GM18858 (cell line): ENCODE measurements at regions not wholly inside any gene's neighbourhood (a gene's known extent, or its start where the extent isn't known, plus 50 kb on each side); places are given as distances from the start of the nearest gene placed in this dataset.

Experiments used
- ATAC-seq: cut with Tn5 transposase; IDR thresholded peaks from one replicate; pipeline ENCODE4 v1.9.1; 2021; ENCODE audit not compliant: unreplicated experiment

DNA sequence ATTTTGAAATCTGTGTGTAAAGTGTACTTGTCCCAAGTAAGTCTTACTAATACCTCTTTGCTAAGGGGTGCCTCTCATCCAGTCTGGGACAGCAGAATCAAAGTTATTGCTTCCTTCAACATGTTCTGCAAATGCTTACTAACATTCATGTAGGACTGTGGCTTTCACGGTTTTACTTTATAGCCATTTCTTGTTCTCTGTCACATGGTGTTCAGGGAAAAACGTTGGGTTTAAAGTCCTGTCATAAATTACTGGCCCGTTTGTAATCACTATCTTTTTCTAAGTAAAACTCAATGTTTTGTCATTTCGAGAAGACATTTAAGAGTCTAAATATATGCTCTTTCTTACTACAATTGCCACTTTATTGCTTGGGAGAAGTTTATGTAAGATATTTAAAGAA lies 321.1 kb downstream of the STIM2 start:
- no peak for ATAC-seq

GRCh38 chr4:27182211-27182610 lies 321.6 kb downstream of the STIM2 start:
- no peak for ATAC-seq

DNA sequence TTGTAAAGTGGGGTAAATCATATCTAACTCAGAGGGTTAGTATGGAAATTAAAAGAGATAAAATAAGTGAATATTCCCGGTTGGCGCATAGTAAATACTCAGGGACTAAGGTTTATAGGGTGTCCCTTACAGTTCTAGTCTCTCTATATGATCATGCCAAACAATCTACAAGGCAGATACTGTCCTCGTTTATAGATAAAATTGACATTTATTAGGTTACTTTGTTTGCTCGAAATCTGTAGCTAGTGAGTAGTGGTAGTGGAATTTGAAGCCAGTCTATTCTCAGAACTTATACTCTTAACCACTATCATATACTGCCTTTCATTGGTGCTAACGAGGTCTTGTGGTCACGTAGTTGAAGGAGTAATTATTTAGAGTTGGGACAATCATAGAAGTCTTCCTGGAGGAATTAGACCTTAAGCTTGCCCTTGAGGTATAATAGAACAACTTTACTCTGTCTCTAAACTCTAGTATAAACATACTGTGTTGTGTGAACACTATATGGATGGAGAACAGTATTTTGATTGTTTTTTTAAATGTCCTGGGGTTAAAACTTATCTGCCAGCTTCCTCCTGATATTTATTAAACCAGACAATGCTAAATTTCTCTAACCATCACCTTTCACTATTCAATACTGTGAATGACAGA lies 324.0 kb downstream of the STIM2 start:
- no peak for ATAC-seq

DNA sequence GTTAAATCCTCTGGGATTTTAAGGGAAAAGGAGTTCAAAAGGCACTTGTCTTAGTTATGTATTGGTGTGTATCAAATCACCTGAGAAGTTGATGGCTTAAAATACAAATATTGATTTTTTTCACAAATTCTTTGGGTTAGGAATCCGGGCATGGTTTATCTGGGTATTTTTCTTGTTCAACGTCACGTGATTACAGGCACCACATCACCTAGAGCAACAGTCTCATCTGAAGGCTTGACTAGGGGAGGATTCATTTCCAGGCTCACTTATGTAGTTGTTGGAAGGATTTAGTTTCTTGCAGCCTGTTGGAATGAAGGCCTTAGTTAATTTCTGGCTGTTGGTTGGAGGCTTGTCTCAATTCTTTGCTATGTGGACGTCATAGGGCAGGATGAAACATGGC lies 326.1 kb downstream of the STIM2 start:
- no peak for ATAC-seq

- ATAC-seq, result no peak
Observed at GRCh38 chr4:27187786-27188185, 327.1 kb downstream of the STIM2 start.

GRCh38 chr4:27189683-27190082 lies 329.0 kb downstream of the STIM2 start:
- no peak for ATAC-seq

GRCh38 chr4:27191592-27191991 lies 331.0 kb downstream of the STIM2 start:
- ATAC-seq, result no peak

- ATAC-seq, result no peak
Observed at GRCh38 chr4:27194599-27195176, 334.0 kb downstream of the STIM2 start.

GRCh38 chr4:27198246-27198645 lies 337.6 kb downstream of the STIM2 start:
- no peak for ATAC-seq

- no peak for ATAC-seq
Observed at GRCh38 chr4:27198971-27199370, 338.3 kb downstream of the STIM2 start.

- ATAC-seq, result no peak
Observed at GRCh38 chr4:27206009-27206408, 345.4 kb downstream of the STIM2 start.

DNA sequence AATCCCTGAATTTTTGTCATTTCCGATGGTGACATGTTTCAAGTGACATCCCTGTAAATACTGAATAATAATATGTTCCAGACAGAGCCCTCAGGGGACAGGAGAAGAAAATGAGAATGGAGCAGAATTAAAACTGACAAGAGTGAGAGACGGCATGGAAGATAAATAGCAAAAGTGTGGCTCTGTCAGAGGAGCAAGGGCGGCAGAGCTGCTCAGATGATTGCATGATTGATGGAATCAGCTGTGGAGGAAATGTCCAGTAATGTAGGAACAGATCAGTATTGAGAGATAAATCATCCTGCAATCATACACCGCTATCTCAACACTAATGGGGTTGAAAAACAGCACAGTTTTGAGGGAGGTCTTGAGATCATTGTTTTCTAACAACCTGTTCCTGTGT lies 350.3 kb downstream of the STIM2 start:
- ATAC-seq, result no peak

GRCh38 chr4:27214010-27214409 lies 353.4 kb downstream of the STIM2 start:
- ATAC-seq, result no peak

- ATAC-seq, result no peak
Observed at GRCh38 chr4:27215220-27215826, 354.7 kb downstream of the STIM2 start.

DNA sequence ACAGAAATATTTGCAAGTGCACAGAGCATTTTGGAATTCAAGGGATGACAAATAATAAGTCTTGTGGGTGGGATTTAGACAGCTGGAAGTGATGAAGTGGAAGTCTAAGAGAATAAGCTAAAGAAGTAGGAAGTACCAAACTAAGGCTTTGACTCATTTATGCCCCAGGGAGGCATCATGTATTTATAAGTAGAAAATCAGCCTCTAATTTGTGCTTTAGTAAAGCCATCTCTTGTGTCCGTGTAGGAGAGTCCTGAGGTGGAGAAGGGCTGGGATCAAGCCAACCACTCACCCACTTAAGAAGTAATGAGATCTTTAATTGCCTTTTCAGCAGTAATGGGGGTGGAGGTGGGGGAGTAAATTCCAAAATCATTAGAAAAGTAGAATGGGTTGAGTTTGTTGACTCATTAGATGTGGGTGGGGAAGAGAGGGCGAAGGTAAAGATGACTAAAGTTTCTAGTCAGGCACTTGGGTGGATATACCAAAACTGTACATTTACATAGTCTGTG lies 356.7 kb downstream of the STIM2 start:
- no peak for ATAC-seq

- no peak for ATAC-seq
Observed at GRCh38 chr4:27218013-27218412, 357.4 kb downstream of the STIM2 start.

GRCh38 chr4:27223326-27223725 lies 362.7 kb downstream of the STIM2 start:
- ATAC-seq, result no peak

DNA sequence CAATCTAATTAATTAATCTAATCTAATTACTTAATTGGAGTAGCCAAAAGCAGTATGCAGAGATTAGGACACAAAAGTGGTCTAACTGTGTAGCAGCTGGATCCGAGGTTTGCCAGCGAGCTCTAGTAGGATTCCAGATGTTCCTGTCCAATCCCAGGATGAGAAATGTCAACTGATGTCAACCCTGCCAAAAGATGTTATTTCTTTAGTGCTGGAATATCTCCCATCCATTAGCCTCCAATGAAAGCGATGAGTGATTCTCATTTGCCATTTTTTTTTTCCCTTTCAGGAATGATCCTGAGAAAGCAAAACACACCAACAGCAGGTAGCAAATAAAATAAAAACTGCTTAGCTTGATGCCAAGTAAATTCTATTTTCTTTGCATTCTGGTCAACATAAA lies 372.9 kb downstream of the STIM2 start:
- no peak for ATAC-seq

GRCh38 chr4:27234306-27234899 lies 373.8 kb downstream of the STIM2 start:
- ATAC-seq, result no peak

DNA sequence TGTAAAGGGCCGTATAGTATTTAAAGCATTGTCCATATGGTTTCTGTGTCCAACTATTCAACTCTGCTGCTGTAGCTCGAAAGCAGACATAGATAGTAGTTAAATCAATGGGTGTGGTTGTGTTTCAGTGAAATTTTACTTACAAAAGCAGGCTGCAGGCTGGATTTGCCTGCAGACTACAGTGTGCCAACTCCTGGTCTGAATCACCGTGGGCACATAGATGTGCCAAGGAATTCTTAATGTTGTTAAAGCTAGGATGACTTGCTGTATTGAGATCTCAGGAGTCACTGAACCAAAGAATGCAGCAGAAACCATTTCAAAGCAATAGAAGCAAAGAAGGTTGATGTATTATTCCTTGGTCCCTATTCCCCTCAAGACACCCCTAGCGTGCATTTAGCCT lies 379.0 kb downstream of the STIM2 start:
- ATAC-seq, result no peak

DNA sequence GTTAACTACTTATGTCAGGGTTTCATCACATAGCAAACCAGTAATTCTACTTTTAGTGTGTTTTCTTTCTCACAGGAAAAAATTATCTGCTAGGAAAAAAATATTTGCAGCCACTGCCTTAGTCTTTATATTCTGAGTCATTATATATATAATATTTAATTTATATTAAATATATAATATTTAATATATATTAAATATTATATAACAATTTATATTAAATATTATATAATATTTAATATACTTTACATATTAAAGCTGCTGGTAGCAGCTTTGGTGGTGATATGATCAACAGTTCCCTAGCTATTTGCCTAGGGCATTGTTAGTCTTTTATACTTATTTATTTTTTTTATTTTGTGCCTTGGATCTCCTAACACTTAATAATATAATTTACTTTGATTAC lies 381.6 kb downstream of the STIM2 start:
- ATAC-seq, result no peak

GRCh38 chr4:27245216-27245615 lies 384.6 kb downstream of the STIM2 start:
- no peak for ATAC-seq
